SK-N-SH (cell line): ENCODE measurements at regions not wholly inside any gene's neighbourhood (a gene's known extent, or its start where the extent isn't known, plus 50 kb on each side); places are given as distances from the start of the nearest gene placed in this dataset.

Source experiments
- CTCF ChIA-PET: fragments of 300-600, 350-600 bp; formaldehyde crosslinking; extraction: SDS; loops from one replicate; lab custom pipeline; 2021; lab: Yijun Ruan, JAX
- POLR2A ChIA-PET: fragments of 350-600 bp; sonication (Branson Sonifier 250); formaldehyde crosslinking; extraction: SDS; loops from one replicate; lab custom pipeline; 2020; ENCODE audit warnings: antibody characterized with exemption, inconsistent platforms; lab: Yijun Ruan, JAX
- DNase-seq: peaks from one replicate; pipeline ENCODE4 v3.0.0; 2012
- H2AFZ ChIP-seq: fragments of 200-600 bp; sonication (generic); 2 replicates; pipeline ENCODE4 v1.8.1; 2016; ENCODE audit warnings: antibody characterized with exemption, mild to moderate bottlenecking, low read depth
- H3F3A ChIP-seq: fragments of 200-600 bp; sonication (generic); replicated peaks from 2 replicates; pipeline ENCODE3; 2016; ENCODE audit warnings: antibody characterized with exemption, mild to moderate bottlenecking; ENCODE audit not compliant: insufficient read depth
- H3K27ac ChIP-seq, 2 experiments: fragments of 200-500 bp in 1 of 2; fragments of 200-600 bp in 1 of 2; sonication (Bioruptor generic) in 1 of 2; sonication (generic), shearing (Covaris generic) in 1 of 2; 2 replicates each; pipeline versions ENCODE4 v1.5.1 to v1.6.1; 2014 to 2016; ENCODE audit warnings: low read depth in 2 of 2, inconsistent platforms in 1 of 2, low read length in 1 of 2, mild to moderate bottlenecking in 1 of 2, mixed read lengths in 1 of 2
- H3K27me3 ChIP-seq: fragments of 200-600 bp; sonication (generic), shearing (Covaris generic); 2 replicates; pipeline ENCODE4 v1.6.1; 2016; ENCODE audit warnings: mixed run types; ENCODE audit not compliant: insufficient read depth
- H3K36me3 ChIP-seq, 2 experiments: fragments of 200-500 bp in 1 of 2; fragments of 200-600 bp in 1 of 2; sonication (Bioruptor generic) in 1 of 2; sonication (generic) in 1 of 2; replicated peaks in 1 of 2; 2 replicates each; pipeline versions ENCODE3 to v1.5.1; 2014 to 2016; ENCODE audit warnings: low read length in 1 of 2, mild to moderate bottlenecking in 1 of 2; ENCODE audit not compliant: insufficient read depth in 2 of 2, control insufficient read depth in 1 of 2
- H3K4me1 ChIP-seq, 2 experiments: fragments of 200-500 bp in 1 of 2; fragments of 200-600 bp in 1 of 2; sonication (Bioruptor generic) in 1 of 2; sonication (generic), shearing (Covaris generic) in 1 of 2; 2 replicates each; pipeline versions ENCODE4 v1.5.1 to v1.6.1; 2014 to 2016; ENCODE audit warnings: low read depth in 1 of 2, low read length in 1 of 2, mixed run types in 1 of 2; ENCODE audit not compliant: insufficient read depth in 2 of 2, control insufficient read depth in 1 of 2
- H3K4me2 ChIP-seq: fragments of 200-600 bp; sonication (generic), shearing (Covaris generic); 2 replicates; pipeline ENCODE4 v1.6.1; 2017; ENCODE audit warnings: mixed run types
- H3K4me3 ChIP-seq, 2 experiments: fragments of 200-500 bp in 1 of 2; fragments of 200-600 bp in 1 of 2; sonication (Bioruptor generic) in 1 of 2; sonication (generic), shearing (Covaris generic) in 1 of 2; 2 replicates each; pipeline versions ENCODE4 v1.5.1 to v1.8.1; 2014 to 2016; ENCODE audit warnings: low read depth in 2 of 2, inconsistent platforms in 1 of 2, low read length in 1 of 2, mild to moderate bottlenecking in 1 of 2, mixed read lengths in 1 of 2, moderate library complexity in 1 of 2
- H3K79me2 ChIP-seq: fragments of 200-600 bp; sonication (generic); 2 replicates; pipeline ENCODE4 v1.8.1; 2017; ENCODE audit warnings: mild to moderate bottlenecking; ENCODE audit not compliant: insufficient read depth
- H3K9ac ChIP-seq: fragments of 200-600 bp; sonication (generic); 2 replicates; pipeline ENCODE4 v1.6.1; 2017; ENCODE audit warnings: mixed run types
- H3K9me2 ChIP-seq: fragments of 200-600 bp; sonication (generic); 2 replicates; pipeline ENCODE4 v1.6.1; 2017; ENCODE audit warnings: mixed run types
- H3K9me3 ChIP-seq: fragments of 200-600 bp; sonication (generic); 2 replicates; pipeline ENCODE4 v1.6.1; 2017; ENCODE audit warnings: mixed run types, mild to moderate bottlenecking, moderate library complexity
- H4K20me1 ChIP-seq: fragments of 200-600 bp; sonication (generic); 2 replicates; pipeline ENCODE4 v1.6.1; 2017; ENCODE audit warnings: mild to moderate bottlenecking, mixed run types; ENCODE audit not compliant: insufficient read depth
- CHD2 ChIP-seq: fragments of 150-350 bp; IDR thresholded peaks from 2 replicates; pipeline ENCODE4 v1.6.1; 2018; ENCODE audit warnings: low read length; ENCODE audit not compliant: partially characterized antibody
- CTCF ChIP-seq: fragments of 200-600 bp; sonication (generic); IDR thresholded peaks from 2 replicates; pipeline ENCODE4 v1.6.1; 2017; ENCODE audit warnings: antibody characterized with exemption, mild to moderate bottlenecking, moderate library complexity
- ELF1 ChIP-seq: IDR thresholded peaks from 2 replicates; pipeline ENCODE4 v1.4.0; 2012
- FOXM1 ChIP-seq: IDR thresholded peaks from 2 replicates; pipeline ENCODE4 v1.4.0; 2012; ENCODE audit warnings: low read depth, mild to moderate bottlenecking
- GABPA ChIP-seq: IDR thresholded peaks from 2 replicates; pipeline ENCODE4 v1.4.0; 2012; ENCODE audit warnings: low read depth, mild to moderate bottlenecking
- MXI1 ChIP-seq: IDR thresholded peaks from 2 replicates; pipeline ENCODE4 v1.6.1; 2012; ENCODE audit warnings: mild to moderate bottlenecking, low read depth, low read length, improper control_type of control experiment
- PBX3 ChIP-seq: IDR thresholded peaks from 2 replicates; pipeline ENCODE4; 2012
- RFX5 ChIP-seq: IDR thresholded peaks from 2 replicates; pipeline ENCODE4 v1.6.1; 2012; ENCODE audit warnings: mild to moderate bottlenecking, improper control_type of control experiment, low read length
- TEAD4 ChIP-seq: IDR thresholded peaks from 2 replicates; pipeline ENCODE4 v1.4.0; 2012; ENCODE audit warnings: mild to moderate bottlenecking, borderline replicate concordance; ENCODE audit not compliant: insufficient read depth
- WGBS: methylation state at CpG from one replicate; pipeline ENCODE4 v1.1.6; 2017; ENCODE audit warnings: low lambda C conversion rate; 5-methylcytosine and 5-hydroxymethylcytosine counted together

GRCh38 chr2:234429265-234429664 lies 67.6 kb downstream of the ARL4C start:
- H3K36me3 ChIP-seq = no peaks in the 10 kb centered on the region
- 83% methylated on average over 5 of the region's 5 CpGs for WGBS
- CTCF ChIA-PET = no interaction called here
- no peak for DNase-seq
- no peaks in the 10 kb centered on the region for H4K20me1 ChIP-seq
- H3K4me2 ChIP-seq = no peak overlapping the region
- H2AFZ ChIP-seq = no peak overlapping the region
- no peaks in the 10 kb centered on the region for H3F3A ChIP-seq
- no peak overlapping the region for H3K27ac ChIP-seq
- POLR2A ChIA-PET = no interaction called here
- H3K4me3 ChIP-seq = no peak overlapping the region
- H3K9me3 ChIP-seq = no peaks in the 10 kb centered on the region
- H3K9ac ChIP-seq = no peak overlapping the region
- H3K4me1 ChIP-seq = no peaks in the 10 kb centered on the region; a peak in 1 of 4 replicates
- H3K9me2 ChIP-seq = no peaks in the 10 kb centered on the region
- H3K79me2 ChIP-seq = no peaks in the 10 kb centered on the region
- H3K27me3 ChIP-seq = no peaks in the 10 kb centered on the region
- TF ChIP-seq FOXM1 = no peak
- no peak for TF ChIP-seq CHD2
- TF ChIP-seq PBX3 = no peak
- no peak for TF ChIP-seq CTCF
- TF ChIP-seq GABPA = no peak

GRCh38 chr2:234427081-234428061 lies 69.5 kb downstream of the ARL4C start:
- TF ChIP-seq TEAD4 (0 out of 2 replicates have a peak, but pooled peaks have one; percentile 22), ELF1 (0 out of 2 replicates have a peak, but pooled peaks have one; percentile 18), MXI1 (no peak), RFX5 (no peak)
- Histone ChIP-seq H3K27ac (no peak overlapping the region), H3K79me2 (no peaks in the 10 kb centered on the region), H4K20me1 (no peaks in the 10 kb centered on the region), H3F3A (no peaks in the 10 kb centered on the region), H3K9ac (no peak overlapping the region), H3K4me3 (0 out of 4 replicates have a peak overlapping the region, but pooled peaks of 1 of the 2 experiments have one; percentile 19), H3K4me2 (no peak overlapping the region), H3K27me3 (no peaks in the 10 kb centered on the region), H3K9me2 (no peaks in the 10 kb centered on the region), H2AFZ (no peak overlapping the region; the same call in 1 of the 2 replicates), H3K9me3 (no peaks in the 10 kb centered on the region), H3K4me1 (no peaks in the 10 kb centered on the region; a peak in 1 of 4 replicates), H3K36me3 (no peaks in the 10 kb centered on the region)
- POLR2A ChIA-PET = no interaction called here
- CTCF ChIA-PET = no interaction called here
- no peak for DNase-seq
- WGBS = 88% methylated on average over 15 of the region's 15 CpGs
